ENCODE measurements at regions not wholly inside any gene's neighbourhood (a gene's known extent, or its start where the extent isn't known, plus 50 kb on each side); places are given as distances from the start of the nearest gene placed in this dataset.

GRCh38 chr17:51512220-51512907 is 252.0 kb downstream of the UTP18 start:
- TF ChIP-seq TAF1 (IDR thresholded peaks at IDR 0.05; ENCODE audit: borderline replicate concordance, insufficient read depth, low read length), result no peak
- TF ChIP-seq POLR2AphosphoS5 (IDR thresholded peaks at IDR 0.05; ENCODE audit: low read depth, low read length), result no peak
